ENCODE measurements at regions not wholly inside any gene's neighbourhood (a gene's known extent, or its start where the extent isn't known, plus 50 kb on each side); places are given as distances from the start of the nearest gene placed in this dataset.

DNA sequence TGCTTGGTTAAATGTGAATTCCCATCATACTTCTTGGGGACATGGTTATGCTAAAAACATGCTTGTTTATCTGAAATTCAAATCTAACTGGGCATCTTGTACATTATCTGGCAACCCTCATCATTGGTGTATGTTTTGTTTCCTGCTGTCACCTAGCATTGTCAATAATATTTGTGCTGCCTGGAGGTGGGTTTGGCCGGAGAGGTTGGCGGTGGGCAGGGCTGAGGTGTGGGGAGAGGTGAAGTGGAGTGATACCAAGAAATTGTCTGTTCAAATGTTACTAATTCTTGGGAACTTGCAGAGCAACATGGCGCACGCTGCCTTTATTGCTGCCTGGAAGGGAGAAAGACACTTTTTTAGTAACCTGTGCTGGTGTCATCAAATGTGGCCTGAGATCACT is 280.5 kb downstream of the VRK1 start:
- ATAC-seq (ENCODE audit: insufficient read depth, low FRiP score) (no peak), DNase-seq (no peak)
- peaks cover 0 to under 1% (median 0%) of the 10 kb centered on the region in 4 donors for H3K9me3 ChIP-seq (ENCODE audit: control insufficient read depth in 4 of 4, insufficient read depth in 3 of 4, low read length in 3 of 4)
- no peak overlapping the region for H3K27ac ChIP-seq (ENCODE audit: low read depth in 1 of 2, low read length in 1 of 2)
- H3K4me3 ChIP-seq: no peak overlapping the region
- H3K27me3 ChIP-seq (ENCODE audit: control insufficient read depth in 3 of 3, insufficient read depth in 3 of 3, low read length in 2 of 3): no peaks in the 10 kb centered on the region
- no peaks in the 10 kb centered on the region for H3K36me3 ChIP-seq (ENCODE audit: control insufficient read depth in 4 of 4, insufficient read depth in 4 of 4, low read length in 4 of 4)
- H3K4me1 ChIP-seq (ENCODE audit: control insufficient read depth in 5 of 5, insufficient read depth in 5 of 5, low read length in 5 of 5): no peaks in the 10 kb centered on the region
- no peak for TF ChIP-seq CTCF (IDR thresholded peaks at IDR 0.05; ENCODE audit: control extremely low read depth, extremely low read depth)
- H3K9ac ChIP-seq (ENCODE audit: insufficient read depth in 1 of 2, low read length in 2 of 2): no peak overlapping the region
- WGBS, 2 donors: 63 to 65% methylated on average over 4 of the region's 4 CpGs

DNA sequence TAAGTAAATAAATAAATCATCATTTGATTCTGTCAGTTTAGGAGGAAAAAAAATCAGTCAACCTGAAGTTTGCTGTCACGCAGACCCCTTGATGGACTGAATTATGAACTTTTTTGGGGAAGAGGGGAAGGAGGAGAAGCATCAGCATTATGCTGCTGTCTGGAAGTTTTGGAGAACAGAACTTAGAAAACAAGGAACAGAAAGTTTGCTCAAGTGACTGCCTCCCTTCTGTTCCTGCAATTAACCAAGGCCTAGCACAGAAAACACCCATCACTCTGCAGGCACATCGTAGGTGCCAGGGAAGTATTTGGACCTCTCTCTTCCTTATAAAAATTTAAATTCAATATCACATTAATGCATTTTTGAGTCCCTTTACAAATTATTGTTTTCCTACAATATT is 283.8 kb downstream of the VRK1 start:
- H3K36me3 ChIP-seq (ENCODE audit: control insufficient read depth in 4 of 4, insufficient read depth in 4 of 4, low read length in 4 of 4): no peaks in the 10 kb centered on the region
- 76 to 79% methylated on average over 2 of the region's 2 CpGs for WGBS, 2 donors
- H3K27me3 ChIP-seq (ENCODE audit: control insufficient read depth in 3 of 3, insufficient read depth in 3 of 3, low read length in 2 of 3): no peaks in the 10 kb centered on the region
- ATAC-seq (ENCODE audit: insufficient read depth, low FRiP score) (no peak), DNase-seq (no peak)
- no peak overlapping the region for H3K27ac ChIP-seq (ENCODE audit: low read depth in 1 of 2, low read length in 1 of 2)
- no peak for TF ChIP-seq CTCF (IDR thresholded peaks at IDR 0.05; ENCODE audit: control extremely low read depth, extremely low read depth)
- no peak overlapping the region for H3K9ac ChIP-seq (ENCODE audit: insufficient read depth in 1 of 2, low read length in 2 of 2)
- H3K9me3 ChIP-seq (ENCODE audit: control insufficient read depth in 4 of 4, insufficient read depth in 3 of 4, low read length in 3 of 4): peaks cover 0 to 3% (median under 1%) of the 10 kb centered on the region in 4 donors
- H3K4me1 ChIP-seq (ENCODE audit: control insufficient read depth in 5 of 5, insufficient read depth in 5 of 5, low read length in 5 of 5): no peaks in the 10 kb centered on the region
- H3K4me3 ChIP-seq: no peak overlapping the region

- no peak for ATAC-seq (ENCODE audit: insufficient read depth, low FRiP score)
These were observed 298.1 kb downstream of the VRK1 start for GRCh38 chr14:97095269-97095668.

More at GRCh38 chr14:97095269-97095668, 298.1 kb downstream of the VRK1 start:
- no peak for DNase-seq
- Histone ChIP-seq H3K27ac (ENCODE audit: low read depth in 1 of 2, low read length in 1 of 2) (no peak overlapping the region), H3K4me3 (no peak overlapping the region), H3K27me3 (ENCODE audit: control insufficient read depth in 3 of 3, insufficient read depth in 3 of 3, low read length in 2 of 3) (no peaks in the 10 kb centered on the region), H3K9ac (ENCODE audit: insufficient read depth in 1 of 2, low read length in 2 of 2) (no peak overlapping the region), H3K9me3 (ENCODE audit: control insufficient read depth in 4 of 4, insufficient read depth in 3 of 4, low read length in 3 of 4) (no peaks in the 10 kb centered on the region), H3K36me3 (ENCODE audit: control insufficient read depth in 4 of 4, insufficient read depth in 4 of 4, low read length in 4 of 4) (no peaks in the 10 kb centered on the region), H3K4me1 (ENCODE audit: control insufficient read depth in 5 of 5, insufficient read depth in 5 of 5, low read length in 5 of 5) (no peaks in the 10 kb centered on the region)
- TF ChIP-seq CTCF (IDR thresholded peaks at IDR 0.05; ENCODE audit: control extremely low read depth, extremely low read depth): no peak
- 56 to 59% methylated on average over 5 of the region's 5 CpGs for WGBS, 2 donors

Data from lung (tissue), 11 donors.